ENCODE measurements at regions not wholly inside any gene's neighbourhood (a gene's known extent, or its start where the extent isn't known, plus 50 kb on each side); places are given as distances from the start of the nearest gene placed in this dataset.

DNA sequence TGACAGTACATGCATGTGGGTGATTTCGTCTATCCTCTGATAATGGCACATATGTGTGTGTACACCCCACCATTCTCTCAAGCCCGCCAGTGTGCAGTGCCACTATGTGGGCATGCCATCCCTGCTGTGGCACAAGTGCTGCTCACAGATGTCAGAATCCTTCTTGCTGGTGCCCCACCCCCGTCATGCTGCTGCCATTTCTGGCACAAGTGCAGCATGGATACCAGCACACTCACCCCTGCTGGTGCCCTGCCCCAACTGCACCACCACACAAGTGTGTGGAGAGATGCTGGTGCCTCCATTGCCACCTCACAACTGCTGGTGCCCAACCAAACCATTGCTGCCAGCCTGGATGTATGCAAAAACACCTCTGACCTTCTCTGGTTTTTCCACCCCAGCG lies 1133.8 kb downstream of the TECRL start:
- Histone ChIP-seq H3K36me3 (ENCODE audit: control insufficient read depth, insufficient read depth, low read length) (no peaks in the 10 kb centered on the region), H3K27ac (ENCODE audit: low read depth, low read length, severe bottlenecking) (no peak overlapping the region), H3K4me1 (ENCODE audit: control insufficient read depth, insufficient read depth, low read length, poor library complexity, severe bottlenecking) (no peaks in the 10 kb centered on the region), H3K4me3 (ENCODE audit: extremely low read depth, insufficient read depth, low read length, poor library complexity, severe bottlenecking) (no peak overlapping the region), H3K9me3 (ENCODE audit: control insufficient read depth, low read length) (no peaks in the 10 kb centered on the region)
- 91 to 100% methylated on average over 2 to 4 of the region's 4 CpGs for WGBS, 2 experiments (ENCODE audit: insufficient coverage in 2 of 2)

DNA sequence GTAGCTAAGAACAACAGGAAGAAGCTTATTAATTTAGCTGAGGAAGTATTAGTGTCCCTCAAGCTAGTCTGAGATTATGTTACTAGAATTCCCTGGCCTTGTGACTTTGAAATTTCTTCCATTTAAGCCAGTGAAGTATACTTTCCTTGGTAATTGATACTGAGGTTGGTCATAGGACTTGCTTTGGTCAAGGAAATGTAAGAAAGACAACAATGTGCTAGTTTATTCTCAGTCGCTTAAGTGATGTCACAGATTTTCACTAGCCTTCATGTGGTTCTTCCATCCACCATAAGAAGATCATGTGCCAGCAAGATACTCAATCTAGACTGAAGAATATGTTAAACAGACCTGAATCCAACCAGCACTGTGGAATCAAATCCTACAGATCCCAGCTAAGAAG lies 1140.1 kb downstream of the TECRL start:
- H3K4me3 ChIP-seq (ENCODE audit: extremely low read depth, insufficient read depth, low read length, poor library complexity, severe bottlenecking), result no peak overlapping the region
- no peaks in the 10 kb centered on the region for H3K36me3 ChIP-seq (ENCODE audit: control insufficient read depth, insufficient read depth, low read length)
- no peaks in the 10 kb centered on the region for H3K4me1 ChIP-seq (ENCODE audit: control insufficient read depth, insufficient read depth, low read length, poor library complexity, severe bottlenecking)
- no peaks in the 10 kb centered on the region for H3K9me3 ChIP-seq (ENCODE audit: control insufficient read depth, low read length)
- H3K27ac ChIP-seq (ENCODE audit: low read depth, low read length, severe bottlenecking), result no peak overlapping the region
- 86 to 100% methylated on average over 1 of the region's 1 CpG for WGBS, 2 experiments (ENCODE audit: insufficient coverage in 2 of 2)

DNA sequence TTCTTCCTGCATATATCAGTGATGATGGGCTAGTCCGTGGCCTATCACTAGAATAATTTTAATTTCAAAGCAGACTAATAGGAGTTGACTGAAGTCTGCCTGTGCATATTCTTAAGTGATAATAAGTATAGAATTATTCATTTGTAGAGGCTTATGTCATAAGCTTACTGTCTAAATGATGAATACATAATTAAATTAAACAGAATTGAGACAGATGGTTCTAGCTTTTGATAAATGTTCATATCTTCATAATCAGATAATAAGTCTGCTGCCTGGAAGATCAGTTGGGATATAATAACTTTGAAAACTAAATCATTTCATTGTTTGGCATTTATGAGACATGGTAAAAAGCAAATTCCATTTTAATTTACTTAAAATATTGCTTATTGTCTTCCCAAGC lies 1175.6 kb downstream of the TECRL start:
- Histone ChIP-seq H3K4me1 (ENCODE audit: control insufficient read depth, insufficient read depth, low read length, poor library complexity, severe bottlenecking) (no peaks in the 10 kb centered on the region), H3K36me3 (ENCODE audit: control insufficient read depth, insufficient read depth, low read length) (no peaks in the 10 kb centered on the region), H3K4me3 (ENCODE audit: extremely low read depth, insufficient read depth, low read length, poor library complexity, severe bottlenecking) (no peak overlapping the region), H3K9me3 (ENCODE audit: control insufficient read depth, low read length) (no peaks in the 10 kb centered on the region), H3K27ac (ENCODE audit: low read depth, low read length, severe bottlenecking) (no peak overlapping the region)
- no CpG with 5 or more reads among the region's 1 CpG for WGBS, 2 experiments (ENCODE audit: insufficient coverage in 2 of 2)

- no peaks in the 10 kb centered on the region for H3K4me1 ChIP-seq (ENCODE audit: control insufficient read depth, insufficient read depth, low read length, poor library complexity, severe bottlenecking)
- 88% methylated on average over 1 of the region's 1 CpG; no CpG with 5 or more reads in 1 of the 2 experiments for WGBS, 2 experiments (ENCODE audit: insufficient coverage in 2 of 2)
- no peaks in the 10 kb centered on the region for H3K36me3 ChIP-seq (ENCODE audit: control insufficient read depth, insufficient read depth, low read length)
These were observed 1177.2 kb downstream of the TECRL start for GRCh38 chr4:63232058-63232457.

GRCh38 chr4:63226229-63226628 lies 1183.0 kb downstream of the TECRL start:
- H3K27ac ChIP-seq (ENCODE audit: low read depth, low read length, severe bottlenecking), result no peak overlapping the region
- no peaks in the 10 kb centered on the region for H3K9me3 ChIP-seq (ENCODE audit: control insufficient read depth, low read length)
- no peak overlapping the region for H3K4me3 ChIP-seq (ENCODE audit: extremely low read depth, insufficient read depth, low read length, poor library complexity, severe bottlenecking)
- no peaks in the 10 kb centered on the region for H3K4me1 ChIP-seq (ENCODE audit: control insufficient read depth, insufficient read depth, low read length, poor library complexity, severe bottlenecking)
- WGBS, 2 experiments (ENCODE audit: insufficient coverage in 2 of 2), result 88 to 100% methylated on average over 1 of the region's 1 CpG
- H3K36me3 ChIP-seq (ENCODE audit: control insufficient read depth, insufficient read depth, low read length), result no peaks in the 10 kb centered on the region

More at GRCh38 chr4:63232058-63232457, 1177.2 kb downstream of the TECRL start:
- Histone ChIP-seq H3K4me3 (ENCODE audit: extremely low read depth, insufficient read depth, low read length, poor library complexity, severe bottlenecking) (no peak overlapping the region), H3K9me3 (ENCODE audit: control insufficient read depth, low read length) (no peaks in the 10 kb centered on the region), H3K27ac (ENCODE audit: low read depth, low read length, severe bottlenecking) (no peak overlapping the region)

GRCh38 chr4:63222466-63222865 lies 1186.8 kb downstream of the TECRL start:
- peaks cover 3% of the 10 kb centered on the region for H3K9me3 ChIP-seq (ENCODE audit: control insufficient read depth, low read length)
- no peaks in the 10 kb centered on the region for H3K36me3 ChIP-seq (ENCODE audit: control insufficient read depth, insufficient read depth, low read length)
- no peak overlapping the region for H3K4me3 ChIP-seq (ENCODE audit: extremely low read depth, insufficient read depth, low read length, poor library complexity, severe bottlenecking)
- H3K4me1 ChIP-seq (ENCODE audit: control insufficient read depth, insufficient read depth, low read length, poor library complexity, severe bottlenecking), result peaks cover 15% of the 10 kb centered on the region
- 100% methylated on average over 1 of the region's 3 CpGs for WGBS, 2 experiments (ENCODE audit: insufficient coverage in 2 of 2)
- no peak overlapping the region for H3K27ac ChIP-seq (ENCODE audit: low read depth, low read length, severe bottlenecking)

GRCh38 chr4:63221477-63221876 lies 1187.8 kb downstream of the TECRL start:
- H3K4me1 ChIP-seq (ENCODE audit: control insufficient read depth, insufficient read depth, low read length, poor library complexity, severe bottlenecking), result peaks cover 15% of the 10 kb centered on the region
- H3K36me3 ChIP-seq (ENCODE audit: control insufficient read depth, insufficient read depth, low read length), result no peaks in the 10 kb centered on the region
- WGBS, 2 experiments (ENCODE audit: insufficient coverage in 2 of 2), result no CpG with 5 or more reads among the region's 1 CpG
- H3K9me3 ChIP-seq (ENCODE audit: control insufficient read depth, low read length), result peaks cover 3% of the 10 kb centered on the region
- no peak overlapping the region for H3K4me3 ChIP-seq (ENCODE audit: extremely low read depth, insufficient read depth, low read length, poor library complexity, severe bottlenecking)
- H3K27ac ChIP-seq (ENCODE audit: low read depth, low read length, severe bottlenecking), result no peak overlapping the region

DNA sequence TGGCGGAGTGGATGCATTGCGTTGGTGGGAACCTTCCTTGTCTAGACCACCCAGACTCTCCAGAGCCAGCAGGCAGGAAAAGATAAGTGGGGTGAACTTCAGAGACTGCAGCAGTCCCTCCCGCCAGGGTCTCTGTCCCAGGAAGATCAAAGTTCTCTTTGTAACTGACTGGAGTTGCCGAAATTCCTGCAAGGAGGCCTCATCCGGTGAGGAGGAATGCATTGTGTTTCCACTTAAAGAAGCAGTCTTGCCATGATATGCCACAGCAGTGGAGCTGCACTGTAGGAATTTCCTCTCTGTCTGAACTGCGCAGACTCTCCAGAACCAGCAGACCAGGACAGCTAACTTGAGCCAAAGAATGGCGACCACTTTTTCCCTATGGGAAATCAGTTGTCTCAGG lies 1190.4 kb downstream of the TECRL start:
- H3K27ac ChIP-seq (ENCODE audit: low read depth, low read length, severe bottlenecking), result peak overlapping the region; percentile 70
- WGBS, 2 experiments (ENCODE audit: insufficient coverage in 2 of 2), result 49 to 66% methylated on average over 4 to 7 of the region's 7 CpGs
- H3K4me3 ChIP-seq (ENCODE audit: extremely low read depth, insufficient read depth, low read length, poor library complexity, severe bottlenecking), result no peak overlapping the region
- peaks cover 9% of the 10 kb centered on the region for H3K9me3 ChIP-seq (ENCODE audit: control insufficient read depth, low read length)
- no peaks in the 10 kb centered on the region for H3K36me3 ChIP-seq (ENCODE audit: control insufficient read depth, insufficient read depth, low read length)
- H3K4me1 ChIP-seq (ENCODE audit: control insufficient read depth, insufficient read depth, low read length, poor library complexity, severe bottlenecking), result peaks cover 15% of the 10 kb centered on the region

GRCh38 chr4:63214076-63214475 lies 1195.2 kb downstream of the TECRL start:
- Histone ChIP-seq H3K36me3 (ENCODE audit: control insufficient read depth, insufficient read depth, low read length) (no peaks in the 10 kb centered on the region), H3K4me1 (ENCODE audit: control insufficient read depth, insufficient read depth, low read length, poor library complexity, severe bottlenecking) (peaks cover 12% of the 10 kb centered on the region), H3K27ac (ENCODE audit: low read depth, low read length, severe bottlenecking) (no peak overlapping the region), H3K9me3 (ENCODE audit: control insufficient read depth, low read length) (peaks cover 12% of the 10 kb centered on the region), H3K4me3 (ENCODE audit: extremely low read depth, insufficient read depth, low read length, poor library complexity, severe bottlenecking) (no peak overlapping the region)

DNA sequence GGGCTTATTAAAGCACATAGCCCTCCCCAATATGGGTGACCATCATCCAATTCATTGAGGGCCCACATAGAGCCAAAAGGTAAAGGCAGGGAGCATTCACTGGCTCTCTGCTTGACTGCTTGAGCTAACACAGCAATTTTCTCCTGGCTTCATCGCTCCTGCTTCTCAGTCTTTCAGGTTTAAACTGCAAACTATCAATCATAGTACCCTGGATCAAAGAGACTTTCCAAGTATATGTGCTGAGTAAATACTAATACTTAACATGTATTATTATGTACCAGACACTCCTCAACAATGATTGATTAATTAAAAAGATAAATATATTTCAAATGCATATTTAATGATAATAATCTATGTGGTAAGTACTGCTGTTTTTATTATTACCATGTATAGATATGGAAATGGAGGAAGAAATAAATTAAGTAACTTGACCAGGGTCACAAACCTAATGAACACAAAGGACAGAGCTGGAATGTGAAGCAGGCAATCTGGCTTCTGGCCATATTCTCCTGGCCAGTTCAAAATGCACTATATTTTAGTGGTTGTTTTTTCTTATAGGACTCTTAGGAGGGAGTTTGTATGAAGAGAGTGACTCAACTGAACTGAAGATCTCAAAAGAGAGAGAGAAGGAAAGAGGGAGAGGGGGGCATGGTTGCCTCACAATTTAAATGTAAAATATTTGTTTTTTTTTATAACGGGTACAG lies 1197.3 kb downstream of the TECRL start:
- Histone ChIP-seq H3K36me3 (ENCODE audit: control insufficient read depth, insufficient read depth, low read length) (no peaks in the 10 kb centered on the region), H3K4me1 (ENCODE audit: control insufficient read depth, insufficient read depth, low read length, poor library complexity, severe bottlenecking) (no peaks in the 10 kb centered on the region), H3K4me3 (ENCODE audit: extremely low read depth, insufficient read depth, low read length, poor library complexity, severe bottlenecking) (no peak overlapping the region), H3K9me3 (ENCODE audit: control insufficient read depth, low read length) (peaks cover 9% of the 10 kb centered on the region), H3K27ac (ENCODE audit: low read depth, low read length, severe bottlenecking) (no peak overlapping the region)
- WGBS, 2 experiments (ENCODE audit: insufficient coverage in 2 of 2), result 100% methylated on average over 1 of the region's 2 CpGs

- Histone ChIP-seq H3K27ac (ENCODE audit: low read depth, low read length, severe bottlenecking) (no peak overlapping the region), H3K4me1 (ENCODE audit: control insufficient read depth, insufficient read depth, low read length, poor library complexity, severe bottlenecking) (no peaks in the 10 kb centered on the region), H3K4me3 (ENCODE audit: extremely low read depth, insufficient read depth, low read length, poor library complexity, severe bottlenecking) (no peak overlapping the region), H3K9me3 (ENCODE audit: control insufficient read depth, low read length) (peaks cover 9% of the 10 kb centered on the region), H3K36me3 (ENCODE audit: control insufficient read depth, insufficient read depth, low read length) (no peaks in the 10 kb centered on the region)
- 75 to 86% methylated on average over 1 of the region's 2 CpGs for WGBS, 2 experiments (ENCODE audit: insufficient coverage in 2 of 2)
These were observed 1197.9 kb downstream of the TECRL start for GRCh38 chr4:63211375-63211774.

Measured in mesodermal cell (in vitro differentiated cells).